ENCODE measurements at regions not wholly inside any gene's neighbourhood (a gene's known extent, or its start where the extent isn't known, plus 50 kb on each side); places are given as distances from the start of the nearest gene placed in this dataset.

DNA sequence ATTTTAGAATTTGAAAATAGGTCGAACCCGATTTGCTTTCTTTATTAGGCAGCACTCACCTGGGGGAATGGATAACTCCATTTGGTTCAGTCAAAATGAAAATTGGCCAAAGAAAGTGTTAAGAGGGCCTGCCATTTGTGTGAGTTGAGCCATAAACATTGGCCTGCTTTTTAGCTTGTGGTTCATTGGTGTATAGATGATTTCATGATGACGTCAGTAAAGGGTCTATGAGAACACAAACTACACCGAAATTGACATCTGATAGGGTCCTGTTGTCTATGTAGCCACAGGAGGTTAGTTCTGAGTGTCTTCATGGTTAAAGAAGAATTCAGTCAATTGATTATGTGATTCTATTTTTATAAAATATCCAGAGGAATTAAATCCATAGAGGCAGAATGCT is 1001.5 kb upstream of the EEF2KMT start:
- DNase-seq: no peak

DNA sequence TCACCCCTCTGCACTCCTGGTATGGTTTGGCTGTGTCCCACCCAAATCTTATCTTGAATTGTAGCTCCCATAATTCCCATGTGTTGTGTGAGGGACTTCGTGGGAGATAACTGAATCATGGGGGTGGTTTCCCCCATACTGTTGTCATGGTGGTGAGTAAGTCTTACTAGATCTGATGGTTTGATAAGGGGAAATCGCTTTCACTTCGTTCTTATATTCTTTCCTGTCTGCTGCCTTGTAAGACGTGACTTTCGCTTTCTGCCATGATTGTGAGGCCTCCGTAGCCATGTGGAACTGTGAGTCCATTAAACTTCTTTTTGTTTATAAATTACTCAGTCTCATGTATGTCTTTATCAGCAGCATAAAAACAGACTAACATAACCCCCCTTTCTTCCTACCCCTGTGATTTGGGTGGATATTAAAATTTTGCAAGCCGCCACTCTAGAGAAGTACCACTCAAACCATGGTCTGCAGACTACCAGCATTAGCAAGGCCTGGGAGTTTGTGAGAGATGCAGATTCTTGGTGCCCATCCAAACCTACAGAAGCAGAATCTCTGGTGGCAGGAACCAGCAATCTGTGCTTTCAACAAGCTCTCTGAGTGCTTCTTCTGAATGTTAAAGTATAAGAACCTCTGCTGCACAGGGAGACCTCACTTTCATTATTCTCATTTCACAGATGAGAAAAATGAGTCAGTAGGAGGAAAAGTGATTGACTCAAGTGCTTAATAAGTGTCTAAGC is 999.5 kb upstream of the EEF2KMT start:
- DNase-seq: no peak

DNA sequence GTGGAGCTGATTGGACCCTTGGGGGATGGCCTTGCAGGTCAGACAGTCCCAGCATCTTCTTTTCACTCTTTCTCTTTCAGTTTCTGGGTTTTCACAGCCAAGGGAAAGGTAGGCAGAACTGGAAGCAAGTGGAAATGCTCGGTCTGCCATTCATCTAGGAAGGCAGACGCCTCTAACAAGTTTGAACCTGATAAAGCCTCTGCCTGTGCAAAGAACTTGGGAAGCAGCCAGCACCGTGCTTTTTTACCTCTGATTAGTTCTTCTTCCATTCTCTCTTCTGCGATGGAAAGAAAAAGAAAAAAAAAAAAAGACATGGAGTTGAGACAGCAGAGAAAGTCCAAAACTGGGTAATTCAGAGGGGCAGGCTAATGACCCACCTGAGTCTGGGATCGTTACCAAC is 997.8 kb upstream of the EEF2KMT start:
- DNase-seq: no peak

DNA sequence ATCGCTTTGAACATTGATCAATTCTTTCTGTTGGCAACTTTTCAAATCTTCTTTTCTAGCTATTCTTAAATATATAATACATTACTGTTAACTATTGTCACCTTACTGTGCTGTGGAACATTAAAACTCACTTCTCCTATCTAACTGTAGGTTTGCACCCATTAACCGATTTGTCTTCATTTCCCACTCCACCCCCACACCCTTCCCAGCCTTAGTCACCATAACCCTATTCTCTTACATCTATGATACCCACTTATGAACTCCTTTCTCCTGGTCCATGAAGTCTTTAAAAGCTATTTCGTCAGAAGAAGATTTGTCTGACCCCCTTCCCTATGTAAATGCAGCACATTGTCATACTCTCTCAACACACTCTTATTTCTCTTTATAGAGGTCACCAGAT is 993.4 kb upstream of the EEF2KMT start:
- no peak for DNase-seq

DNA sequence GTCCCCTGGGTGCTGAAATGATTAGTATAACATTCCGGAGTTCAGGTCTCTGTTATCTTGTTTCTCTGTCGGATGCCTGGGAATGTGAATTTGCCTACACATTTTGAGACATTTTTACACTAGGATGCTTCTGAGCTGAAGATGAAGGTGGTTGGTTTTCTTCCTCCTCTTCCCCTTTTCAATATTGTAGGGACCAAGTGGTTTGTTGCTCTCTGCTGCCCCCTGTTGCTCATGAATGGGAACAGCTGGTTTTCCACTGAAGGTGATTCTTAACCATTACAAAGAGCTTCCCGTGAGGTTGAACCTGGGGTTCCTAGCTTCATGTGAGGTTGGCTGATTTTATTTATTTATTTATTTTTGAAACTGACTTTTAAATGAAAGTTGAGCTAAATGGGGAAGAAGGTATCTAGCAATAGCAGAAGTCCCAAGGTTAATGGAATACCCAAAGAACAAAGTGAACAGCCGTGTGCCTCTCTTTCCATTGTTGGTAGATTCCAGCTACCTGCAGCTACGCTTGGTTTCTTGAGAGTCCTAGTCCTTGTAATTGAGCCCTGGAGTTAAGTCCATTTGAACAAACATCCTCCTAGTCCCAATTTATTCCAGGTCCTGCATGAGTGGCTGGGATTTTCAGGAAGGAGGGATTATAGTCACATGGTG is 983.9 kb upstream of the EEF2KMT start:
- DNase-seq: no peak

DNA sequence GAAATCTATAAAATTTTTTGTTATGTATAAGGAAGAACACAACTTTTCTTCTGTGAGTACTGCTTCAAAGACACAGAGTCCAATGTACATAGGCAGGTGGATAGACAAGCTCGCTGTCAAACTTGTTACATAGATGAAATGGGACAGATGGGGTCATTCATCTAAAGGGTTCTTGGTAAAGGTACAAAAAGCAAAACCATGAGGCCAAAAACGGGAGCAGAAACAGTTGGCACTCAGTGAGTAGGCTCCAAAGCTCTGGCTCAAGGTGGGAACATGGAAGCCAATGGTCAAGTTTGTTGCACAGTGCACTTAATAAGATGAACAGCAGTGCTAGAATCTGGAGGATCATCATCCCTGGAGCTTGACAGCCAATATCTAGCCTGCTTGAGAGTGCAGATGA is 979.0 kb upstream of the EEF2KMT start:
- DNase-seq: no peak

DNA sequence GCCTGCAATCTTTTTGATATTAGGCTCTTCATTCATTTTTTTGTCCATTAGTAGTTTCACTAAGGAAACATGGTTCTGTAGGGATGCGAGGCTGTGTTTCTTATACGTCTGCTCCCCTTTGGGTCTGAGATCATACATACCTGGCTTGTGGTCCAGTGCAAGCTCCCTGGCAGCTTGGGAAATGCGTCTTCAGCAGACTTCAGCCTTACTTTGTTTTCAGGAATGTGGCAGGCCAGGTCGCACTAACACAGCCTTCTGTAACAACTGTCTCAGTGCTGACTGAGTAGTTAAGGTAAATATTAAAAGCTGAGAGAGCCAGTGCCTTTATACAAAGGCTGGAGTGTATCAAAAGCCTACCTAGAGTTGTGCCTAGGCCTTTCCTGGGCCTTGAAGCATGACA is 970.5 kb upstream of the EEF2KMT start:
- no peak for DNase-seq

DNA sequence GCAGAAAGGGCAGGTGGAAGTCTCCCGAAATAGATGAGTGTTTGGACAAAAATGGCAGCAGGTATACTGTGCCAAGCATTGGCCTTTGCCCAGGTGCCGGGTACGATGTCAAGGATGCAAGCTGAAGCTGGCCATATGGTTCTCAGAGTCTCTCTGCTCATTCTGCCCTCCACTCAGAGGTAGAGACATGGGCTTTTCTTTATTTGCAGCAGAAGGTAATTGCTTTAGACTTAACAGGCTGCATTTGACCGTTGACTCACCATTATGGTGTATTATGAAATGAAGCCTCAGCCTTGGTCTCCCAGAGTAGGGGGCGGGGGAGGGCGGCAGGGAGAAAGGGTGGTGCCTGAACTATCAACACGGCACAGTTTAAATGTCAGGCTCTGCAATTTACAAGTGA is 969.1 kb upstream of the EEF2KMT start:
- DNase-seq: no peak

DNA sequence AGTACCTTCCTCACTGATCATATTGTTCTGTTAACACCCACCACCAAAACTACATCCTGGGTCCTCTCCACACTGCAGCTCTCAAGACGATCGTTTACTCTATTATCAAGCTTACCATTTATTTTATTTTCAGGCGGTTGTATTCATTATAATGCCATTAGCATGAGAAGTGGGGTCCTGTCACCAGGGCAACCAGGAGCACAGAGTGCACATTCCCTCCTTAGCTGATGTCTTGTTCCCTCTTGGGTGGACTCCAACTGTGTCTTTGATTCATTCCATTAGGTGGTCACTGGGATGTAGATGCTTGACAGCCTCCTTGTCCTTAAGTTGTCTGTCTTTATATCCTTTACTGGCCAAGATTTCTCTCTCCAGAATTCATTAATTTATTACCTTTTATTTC is 965.9 kb upstream of the EEF2KMT start:
- no peak for DNase-seq

DNA sequence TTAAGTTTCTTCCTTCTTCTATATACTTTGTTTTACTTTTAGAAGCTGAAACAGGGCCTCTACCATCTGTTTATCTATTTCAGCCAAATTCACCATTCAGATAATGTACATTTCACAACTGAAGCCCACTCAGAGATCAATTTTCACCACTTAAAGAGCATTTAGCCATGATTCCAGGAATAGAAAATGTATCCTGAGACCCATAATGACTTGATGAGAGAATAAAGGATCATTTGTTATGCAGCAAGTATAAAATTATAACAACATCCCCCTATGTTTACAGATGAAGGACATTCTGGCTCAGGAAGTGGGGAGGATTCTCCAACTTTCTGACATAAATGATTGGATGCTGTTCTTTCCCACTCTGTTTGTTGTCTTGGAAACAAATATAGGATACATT is 962.1 kb upstream of the EEF2KMT start:
- no peak for DNase-seq

DNA sequence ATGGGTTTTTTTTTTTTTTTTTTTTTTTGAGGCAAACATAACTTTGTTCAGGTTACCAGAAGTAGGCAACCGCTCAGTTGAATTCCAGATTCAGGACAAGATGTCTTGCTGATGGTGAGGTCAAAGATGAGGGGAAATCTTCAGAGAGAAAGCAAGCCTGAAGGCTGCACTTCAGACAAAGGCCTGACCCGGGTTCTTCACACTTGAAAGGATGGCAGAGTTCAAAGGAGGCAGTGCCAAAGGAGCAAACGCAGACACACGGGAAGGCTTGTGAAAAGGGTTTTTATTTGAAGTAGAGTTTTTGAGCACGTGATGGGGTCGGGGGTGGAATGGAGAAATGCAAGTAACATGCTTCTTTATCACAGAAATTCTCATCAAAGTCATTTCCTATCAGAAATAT is 960.2 kb upstream of the EEF2KMT start:
- no peak for DNase-seq

DNA sequence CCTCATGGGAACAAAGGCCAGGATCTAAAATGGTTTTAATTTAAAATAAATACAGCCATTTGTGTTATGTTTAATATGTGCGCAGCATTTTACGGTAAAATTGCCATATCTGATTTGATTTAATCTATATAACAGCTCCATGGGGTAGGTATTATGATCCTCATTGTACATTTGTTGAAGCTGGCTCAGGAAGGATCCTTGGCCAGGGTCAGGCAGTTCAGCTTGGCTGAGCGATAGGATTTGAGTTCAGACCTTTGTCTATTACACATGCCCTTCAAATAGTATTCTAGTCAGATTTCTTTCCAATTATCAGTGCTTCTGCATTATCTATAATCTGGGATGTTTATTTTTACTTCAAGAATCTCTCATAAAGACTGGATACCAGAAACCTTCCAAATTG is 950.4 kb upstream of the EEF2KMT start:
- DNase-seq: no peak

DNA sequence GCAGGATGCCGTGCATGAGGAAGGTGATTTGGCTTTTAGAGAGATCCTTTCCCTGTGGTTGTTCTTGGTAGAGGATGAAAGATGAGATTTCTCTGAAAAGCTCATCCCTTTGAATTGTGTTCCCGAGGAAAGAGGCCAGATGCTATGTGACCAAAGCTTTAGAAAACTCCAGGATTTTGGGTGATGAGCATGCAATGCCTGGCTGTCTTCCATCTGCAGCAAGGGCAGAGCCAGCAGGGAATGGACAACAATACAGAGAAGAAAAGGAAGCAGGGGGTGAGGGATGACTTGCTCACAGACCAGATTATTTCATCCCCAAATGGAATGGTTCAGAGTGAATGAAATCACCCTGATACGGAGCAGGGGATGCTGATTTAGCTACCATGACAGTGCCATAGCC is 949.7 kb upstream of the EEF2KMT start:
- DNase-seq: no peak

DNA sequence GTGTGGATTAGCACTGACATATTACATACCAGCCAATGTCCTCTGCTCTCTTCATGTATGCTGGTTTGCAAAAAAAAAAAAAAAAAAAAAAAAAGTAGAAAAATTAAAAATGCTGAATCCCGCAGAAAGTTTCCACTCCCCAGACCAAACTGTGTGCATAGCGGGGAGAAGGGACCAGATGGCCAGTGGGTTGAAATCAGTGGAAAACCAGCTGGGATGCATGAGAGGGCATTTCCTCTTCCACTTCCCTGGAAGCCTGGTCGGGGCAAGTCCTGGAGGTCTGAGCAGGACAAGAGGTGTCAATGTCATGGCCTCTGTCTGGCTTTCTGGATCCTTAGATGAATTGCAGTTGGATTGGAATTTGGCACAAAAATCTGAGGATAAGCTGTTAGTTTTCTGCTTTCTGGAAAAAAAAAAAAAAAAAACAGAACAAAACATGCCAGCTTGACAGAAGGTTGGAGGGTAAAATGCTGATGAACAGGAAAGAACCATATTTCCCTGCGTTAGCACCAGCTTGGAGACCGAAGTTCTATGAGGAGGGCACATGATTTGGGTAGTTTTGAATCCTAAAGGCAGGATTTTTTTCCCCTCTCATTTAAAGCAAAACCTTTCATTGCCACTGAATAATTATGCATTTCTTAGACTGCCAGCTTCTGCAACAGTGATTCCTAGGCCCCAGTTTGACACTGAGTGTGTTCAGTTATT is 941.5 kb upstream of the EEF2KMT start:
- no peak for DNase-seq

DNA sequence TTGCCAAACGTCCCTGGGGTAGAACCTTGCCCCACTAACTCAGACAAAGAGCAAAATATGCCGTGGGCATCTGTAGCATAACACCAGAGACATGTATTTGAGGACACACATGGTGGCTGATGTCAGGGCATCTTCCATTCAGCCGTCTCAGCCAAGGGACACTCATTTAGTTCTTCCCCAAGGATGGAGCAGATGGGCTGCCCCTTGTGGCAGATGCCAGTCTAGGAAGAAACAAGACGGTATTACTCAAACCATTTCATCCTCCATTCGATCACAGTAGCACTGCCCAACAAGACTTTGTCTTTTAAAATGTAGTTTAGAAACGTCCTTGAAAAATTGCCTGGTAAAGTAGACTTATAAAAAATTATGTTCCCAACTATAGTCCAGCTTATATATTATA is 937.6 kb upstream of the EEF2KMT start:
- DNase-seq: no peak

DNA sequence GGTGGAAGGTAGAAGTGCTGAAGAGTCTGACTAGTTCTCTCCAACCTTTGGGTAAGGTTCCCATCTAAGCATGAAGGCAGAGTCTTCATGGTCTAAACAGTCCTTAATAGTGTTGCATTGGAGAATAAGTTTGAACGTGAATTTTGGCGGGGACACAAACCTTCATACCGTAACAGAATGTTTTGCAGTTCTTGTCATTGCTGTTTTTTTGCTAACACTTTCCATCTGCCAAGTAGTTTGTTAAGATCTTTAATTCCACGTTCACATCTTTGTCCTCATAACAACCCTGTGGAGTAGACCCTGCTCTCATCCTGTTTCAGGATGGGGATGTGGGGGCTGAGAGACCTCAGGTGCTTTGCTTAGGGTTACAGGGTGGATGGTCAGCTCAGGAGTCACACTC is 936.9 kb upstream of the EEF2KMT start:
- no peak for DNase-seq

DNA sequence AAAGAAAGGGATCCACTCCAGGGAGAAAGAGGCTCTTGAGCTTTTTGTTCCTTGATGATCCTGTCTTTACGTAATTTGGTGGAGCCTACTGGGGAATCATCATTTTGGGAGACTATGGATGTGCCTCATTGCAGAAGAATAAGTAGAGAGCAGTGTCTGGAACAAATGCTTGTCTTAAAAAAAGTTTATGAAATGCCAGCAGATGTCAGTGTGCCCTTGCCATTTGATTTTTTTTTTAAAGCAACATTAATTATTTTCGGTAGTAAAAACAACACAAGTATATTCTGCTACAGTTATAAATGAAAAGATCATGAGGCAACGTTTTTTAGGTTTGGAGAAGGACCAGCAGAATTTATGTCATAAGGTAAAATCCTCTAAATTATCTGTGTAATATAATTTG is 934.8 kb upstream of the EEF2KMT start:
- DNase-seq: no peak

DNA sequence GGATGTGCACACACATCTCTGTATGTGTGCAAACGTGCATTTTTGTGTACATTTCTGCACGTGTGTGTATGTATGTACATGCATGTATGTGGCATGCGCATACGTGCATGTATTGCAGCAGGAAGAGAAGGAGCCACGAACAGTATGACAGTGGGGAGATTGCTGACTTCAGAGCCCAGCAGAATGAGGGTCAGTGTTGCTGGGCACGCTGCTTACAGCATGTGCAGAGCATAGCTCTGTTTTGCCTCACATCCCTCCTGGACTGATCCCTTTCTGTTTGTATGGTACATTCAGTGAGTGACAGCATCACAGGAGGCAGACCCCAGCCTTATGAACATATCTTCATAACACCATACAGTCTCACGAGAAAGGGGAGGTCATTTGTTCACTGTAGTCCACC is 934.0 kb upstream of the EEF2KMT start:
- DNase-seq: no peak

DNA sequence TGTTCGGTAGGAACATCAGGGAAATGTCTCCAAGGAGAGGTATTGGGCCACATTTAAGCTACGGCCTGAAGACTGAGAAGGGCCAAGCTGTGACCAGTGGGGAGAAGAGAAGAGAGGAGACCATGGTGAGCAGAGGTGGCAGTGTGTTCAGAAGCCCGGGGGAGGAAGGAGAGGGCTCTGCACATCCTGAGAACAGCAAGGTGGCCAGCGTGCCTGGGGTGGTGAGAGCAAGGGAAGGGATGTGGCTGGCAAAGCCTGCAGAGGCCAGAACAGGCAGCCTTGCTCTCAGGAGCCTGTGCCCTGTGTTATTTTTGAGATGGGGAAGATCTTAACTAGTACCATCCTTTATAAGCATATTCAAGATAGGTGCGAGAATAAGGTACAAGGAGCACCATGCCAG is 933.5 kb upstream of the EEF2KMT start:
- DNase-seq: no peak

DNA sequence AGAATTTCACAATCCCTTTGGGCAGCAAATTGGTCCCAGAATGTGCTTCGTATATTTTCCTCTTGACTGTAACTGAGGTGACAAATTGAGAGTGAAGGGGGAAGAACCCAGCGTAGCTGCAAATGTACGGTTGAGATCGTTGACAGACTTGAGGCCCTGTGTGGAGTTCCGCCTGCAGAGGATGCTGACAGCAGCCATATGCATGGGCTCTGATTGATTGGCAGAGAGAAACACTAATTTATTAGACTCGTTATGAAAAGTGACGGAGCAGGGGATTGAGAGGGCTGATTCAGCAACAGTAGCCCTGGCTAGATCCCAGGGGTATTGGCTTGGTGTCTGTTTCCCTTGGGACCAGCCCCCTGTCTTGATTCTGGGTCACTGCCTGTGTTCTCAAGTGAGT is 930.1 kb upstream of the EEF2KMT start:
- DNase-seq: no peak

DNA sequence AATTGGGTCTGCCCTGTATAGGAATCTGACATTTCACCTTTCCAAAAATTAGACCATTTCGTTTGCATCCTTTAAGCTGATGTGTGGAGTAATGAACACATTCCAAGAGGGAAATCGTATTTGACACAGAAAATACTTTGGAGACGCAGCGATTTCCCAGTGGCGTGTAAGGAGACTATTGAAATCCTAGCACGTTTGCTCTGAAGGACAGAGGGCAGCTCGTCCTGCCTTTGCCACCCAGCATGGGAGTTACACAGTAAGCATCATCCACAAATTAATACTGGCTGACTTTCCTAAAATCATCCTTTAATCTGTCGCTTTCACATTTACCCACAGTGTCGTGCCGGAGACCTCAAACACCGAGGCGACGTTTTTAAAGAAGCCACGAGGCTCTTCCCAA is 925.9 kb upstream of the EEF2KMT start:
- DNase-seq: no peak

DNA sequence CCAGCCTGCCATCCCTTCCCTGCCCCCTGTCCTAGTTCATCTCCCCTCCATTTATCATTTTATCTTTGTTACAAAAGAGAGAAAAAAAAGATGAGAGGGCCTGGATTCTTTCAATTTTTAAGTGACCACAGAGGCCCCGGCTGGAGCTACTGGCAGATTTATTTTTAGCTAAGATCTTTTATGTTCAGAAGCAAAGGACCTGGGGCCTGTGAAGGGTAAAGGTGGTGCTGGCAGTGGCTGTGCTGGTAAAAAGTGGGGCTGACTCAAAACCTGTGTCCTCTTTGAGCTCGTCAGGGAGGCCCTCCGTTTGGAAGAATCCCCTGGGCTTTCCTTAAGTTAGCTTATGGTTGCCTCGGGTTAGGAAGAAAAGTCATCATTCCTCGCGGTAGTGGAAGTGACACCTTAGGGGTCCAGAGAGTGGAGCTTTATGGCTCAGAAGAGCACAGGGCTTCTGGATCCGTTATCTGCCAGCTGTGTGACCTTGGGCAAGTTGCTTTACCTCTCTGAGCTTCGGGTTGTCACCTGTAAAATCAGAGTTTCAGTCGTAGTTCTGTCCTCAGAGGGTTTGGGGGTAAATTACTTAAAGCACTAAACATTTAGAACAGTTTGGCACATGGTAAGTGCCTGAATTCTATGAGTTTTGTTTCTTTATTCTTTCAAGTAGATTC is 923.8 kb upstream of the EEF2KMT start:
- no peak for DNase-seq

DNA sequence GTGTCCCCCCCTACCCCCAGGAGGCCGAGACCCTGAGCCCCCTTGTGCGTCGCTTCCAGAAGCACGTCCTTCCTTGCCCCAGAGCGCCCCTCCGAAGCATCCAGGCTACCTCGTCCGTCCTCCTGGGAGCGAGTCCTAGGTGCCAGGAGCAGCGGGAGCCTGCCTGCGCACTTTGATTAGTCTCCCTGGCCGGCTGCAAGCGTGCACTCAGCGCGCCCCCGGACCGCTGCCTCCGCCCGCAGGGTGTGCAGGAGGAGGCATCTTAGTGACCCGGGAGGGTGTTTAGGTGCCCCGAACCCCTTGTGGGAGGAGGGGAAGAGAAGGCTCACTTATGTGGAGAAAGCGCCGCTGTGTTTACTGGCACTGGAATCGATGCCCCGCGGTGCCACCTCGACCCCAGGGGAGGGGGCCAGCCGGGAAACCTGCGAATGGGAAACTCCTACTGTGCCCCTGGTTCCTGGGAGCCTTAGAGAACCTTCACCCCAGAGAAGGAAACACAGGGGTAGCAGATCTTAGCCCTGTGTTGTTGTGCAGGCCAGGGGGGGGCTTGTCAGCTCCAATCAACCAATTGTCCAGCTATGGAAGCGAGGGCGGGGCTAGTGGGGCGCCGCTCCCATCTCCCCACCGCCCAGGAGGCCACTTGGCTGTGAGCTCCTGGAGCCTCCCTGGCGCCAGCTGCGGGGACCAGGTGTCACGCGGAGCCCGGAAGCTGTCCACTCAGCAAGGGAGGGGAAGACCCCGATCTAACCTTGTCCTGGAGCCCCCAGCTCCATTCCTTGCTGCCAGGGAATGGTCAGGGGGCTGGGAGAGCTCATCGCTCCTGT is 922.8 kb upstream of the EEF2KMT start:
- no peak for DNase-seq

All from GF-D8 (cell line).